ENCODE measurements at regions not wholly inside any gene's neighbourhood (a gene's known extent, or its start where the extent isn't known, plus 50 kb on each side); places are given as distances from the start of the nearest gene placed in this dataset.

GRCh38 chr5:61630908-61631307 is 298.9 kb downstream of the ZSWIM6 start:
- no peak for TF ChIP-seq CTCF (IDR thresholded peaks at IDR 0.05; ENCODE audit: insufficient read depth, low read length, missing control alignments)
- POLR2A ChIA-PET: no interaction called here
- H3K4me3 ChIP-seq (ENCODE audit: low read depth, low read length): no peak overlapping the region
- no peak for DNase-seq (ENCODE audit: low read depth, low spot score)
- CTCF ChIA-PET: no interaction called here

- H3K4me3 ChIP-seq (ENCODE audit: low read depth, low read length): no peak overlapping the region
- TF ChIP-seq CTCF (IDR thresholded peaks at IDR 0.05; ENCODE audit: insufficient read depth, low read length, missing control alignments): no peak
- ChIA-PET POLR2A (interaction anchor here (0.7 kb wide), 1 partner anchor 300 kb away, joined by 3 read pairs; no protein-coding TSS in a partner anchor), CTCF (interaction anchor here (0.7 to 1.1 kb wide), 2 partner anchors 10 to 26 kb away, joined by 3 to 4 read pairs; no protein-coding TSS in a partner anchor)
- DNase-seq (ENCODE audit: low read depth, low spot score): no peak
These were observed 299.4 kb downstream of the ZSWIM6 start for GRCh38 chr5:61631438-61631941.

GRCh38 chr5:61632064-61632463 is 300.0 kb downstream of the ZSWIM6 start:
- POLR2A ChIA-PET: interaction anchor here (0.7 kb wide), 1 partner anchor 300 kb away, joined by 3 read pairs; no protein-coding TSS in a partner anchor
- H3K4me3 ChIP-seq (ENCODE audit: low read depth, low read length): no peak overlapping the region
- CTCF ChIA-PET: interaction anchor here (0.7 to 1.1 kb wide), 2 partner anchors 10 to 26 kb away, joined by 3 to 4 read pairs; no protein-coding TSS in a partner anchor
- TF ChIP-seq CTCF (IDR thresholded peaks at IDR 0.05; ENCODE audit: insufficient read depth, low read length, missing control alignments): no peak
- no peak for DNase-seq (ENCODE audit: low read depth, low spot score)

- CTCF ChIA-PET: no interaction called here
- no peak for TF ChIP-seq CTCF (IDR thresholded peaks at IDR 0.05; ENCODE audit: insufficient read depth, low read length, missing control alignments)
- POLR2A ChIA-PET: no interaction called here
- H3K4me3 ChIP-seq (ENCODE audit: low read depth, low read length): no peak overlapping the region
- DNase-seq (ENCODE audit: low read depth, low spot score): no peak
These were observed 303.2 kb downstream of the ZSWIM6 start for GRCh38 chr5:61635271-61635670.

GRCh38 chr5:61637566-61637965 is 305.5 kb downstream of the ZSWIM6 start:
- ChIA-PET CTCF (interaction anchor here (1.2 kb wide), 1 partner anchor 21 kb away, joined by 3 read pairs; no protein-coding TSS in a partner anchor), POLR2A (no interaction called here)
- TF ChIP-seq CTCF (IDR thresholded peaks at IDR 0.05; ENCODE audit: insufficient read depth, low read length, missing control alignments): no peak
- no peak overlapping the region for H3K4me3 ChIP-seq (ENCODE audit: low read depth, low read length)
- DNase-seq (ENCODE audit: low read depth, low spot score): no peak

GRCh38 chr5:61638476-61638875 is 306.4 kb downstream of the ZSWIM6 start:
- CTCF ChIA-PET: interaction anchor here (1.2 kb wide), 1 partner anchor 20 kb away, joined by 3 read pairs; no protein-coding TSS in a partner anchor
- POLR2A ChIA-PET: no interaction called here
- TF ChIP-seq CTCF (IDR thresholded peaks at IDR 0.05; ENCODE audit: insufficient read depth, low read length, missing control alignments): no peak
- no peak for DNase-seq (ENCODE audit: low read depth, low spot score)
- no peak overlapping the region for H3K4me3 ChIP-seq (ENCODE audit: low read depth, low read length)
